ENCODE measurements at regions not wholly inside any gene's neighbourhood (a gene's known extent, or its start where the extent isn't known, plus 50 kb on each side); places are given as distances from the start of the nearest gene placed in this dataset.

DNA sequence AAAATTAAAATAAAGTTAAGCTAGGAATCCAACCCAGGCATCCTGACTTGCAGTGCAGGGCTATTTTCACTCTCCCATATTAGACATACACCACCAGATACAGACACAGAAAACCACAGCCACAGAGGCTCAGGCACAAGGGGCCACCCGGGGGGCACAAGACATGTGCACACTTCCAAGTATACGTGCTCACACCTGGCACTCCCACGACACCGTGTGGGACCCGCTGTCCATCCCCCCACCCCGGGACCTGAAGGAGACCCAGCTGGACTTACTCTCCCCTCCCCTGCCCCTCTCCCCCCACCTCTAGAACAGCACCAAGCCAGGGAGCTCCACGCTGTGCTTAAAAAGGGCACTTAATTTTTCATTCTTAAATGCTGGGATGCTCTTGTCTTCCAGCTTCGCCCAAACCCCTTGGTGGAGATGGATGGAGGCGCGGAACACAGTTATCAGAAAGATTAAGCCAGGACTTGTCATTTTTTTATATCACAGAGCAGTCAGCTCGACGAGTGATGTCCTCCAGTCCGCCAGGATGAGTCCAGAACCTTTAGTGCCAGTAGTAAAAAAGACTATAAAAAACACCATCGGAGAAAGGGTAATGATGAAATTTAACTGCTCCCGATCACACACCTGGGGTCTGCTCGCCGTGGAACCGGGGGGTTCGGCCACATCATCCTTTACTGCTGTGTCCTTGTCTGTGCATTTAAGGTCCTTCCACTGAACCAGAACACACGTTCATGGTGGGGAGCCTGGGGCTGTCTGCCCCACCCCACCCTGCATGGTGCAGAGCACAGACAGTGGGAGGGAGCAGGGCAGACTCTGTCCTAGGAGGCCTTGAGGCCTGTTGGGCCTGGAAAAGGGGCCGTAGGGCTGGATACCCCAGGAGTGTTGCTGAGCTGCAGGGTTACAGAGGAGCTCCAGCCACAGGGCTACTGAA, 73.3 kb upstream of the LHX1 start:
- TF ChIP-seq, protein P1, sequence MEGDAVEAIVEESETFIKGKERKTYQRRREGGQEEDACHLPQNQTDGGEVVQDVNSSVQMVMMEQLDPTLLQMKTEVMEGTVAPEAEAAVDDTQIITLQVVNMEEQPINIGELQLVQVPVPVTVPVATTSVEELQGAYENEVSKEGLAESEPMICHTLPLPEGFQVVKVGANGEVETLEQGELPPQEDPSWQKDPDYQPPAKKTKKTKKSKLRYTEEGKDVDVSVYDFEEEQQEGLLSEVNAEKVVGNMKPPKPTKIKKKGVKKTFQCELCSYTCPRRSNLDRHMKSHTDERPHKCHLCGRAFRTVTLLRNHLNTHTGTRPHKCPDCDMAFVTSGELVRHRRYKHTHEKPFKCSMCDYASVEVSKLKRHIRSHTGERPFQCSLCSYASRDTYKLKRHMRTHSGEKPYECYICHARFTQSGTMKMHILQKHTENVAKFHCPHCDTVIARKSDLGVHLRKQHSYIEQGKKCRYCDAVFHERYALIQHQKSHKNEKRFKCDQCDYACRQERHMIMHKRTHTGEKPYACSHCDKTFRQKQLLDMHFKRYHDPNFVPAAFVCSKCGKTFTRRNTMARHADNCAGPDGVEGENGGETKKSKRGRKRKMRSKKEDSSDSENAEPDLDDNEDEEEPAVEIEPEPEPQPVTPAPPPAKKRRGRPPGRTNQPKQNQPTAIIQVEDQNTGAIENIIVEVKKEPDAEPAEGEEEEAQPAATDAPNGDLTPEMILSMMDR (IDR thresholded peaks at IDR 0.05): no peak
- no peak for TF ChIP-seq EP300 (IDR thresholded peaks at IDR 0.05)
